ENCODE measurements at regions not wholly inside any gene's neighbourhood (a gene's known extent, or its start where the extent isn't known, plus 50 kb on each side); places are given as distances from the start of the nearest gene placed in this dataset.

DNA sequence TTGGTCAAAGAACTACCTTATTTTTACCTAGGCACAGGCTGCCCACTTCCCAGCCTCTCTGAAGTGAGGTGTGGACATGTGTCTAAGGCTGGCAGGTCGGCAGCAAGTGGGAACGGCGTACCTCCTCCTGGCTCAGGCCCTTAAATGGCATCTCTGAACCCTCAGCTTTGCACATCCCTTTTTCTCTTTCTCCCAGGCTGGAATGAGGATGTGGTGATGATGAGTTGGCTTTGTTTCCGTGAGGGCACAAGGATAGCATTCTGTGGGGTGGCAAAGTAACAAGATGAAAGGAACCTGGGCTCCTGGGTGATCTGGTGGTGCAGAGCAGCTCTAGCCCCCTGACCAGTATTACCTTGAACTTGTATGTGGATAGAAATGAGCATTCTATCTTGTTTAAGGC lies 196.8 kb downstream of the REEP3 start:
- no peak overlapping the region for H3K4ac ChIP-seq (ENCODE audit: low read length)
- DNase-seq (ENCODE audit: low spot score) = no peak

GRCh38 chr10:63718421-63718820 lies 197.2 kb downstream of the REEP3 start:
- Histone ChIP-seq H4K8ac (ENCODE audit: low read depth, low read length) (no peak overlapping the region), H4K91ac (ENCODE audit: low read depth, low read length, poor library complexity) (no peak overlapping the region), H3K23ac (ENCODE audit: low read depth, low read length, poor library complexity) (no peak overlapping the region), H2BK15ac (ENCODE audit: low read length) (no peak overlapping the region), H2BK5ac (ENCODE audit: low read length) (no peak overlapping the region), H3K27ac (replicated peaks; ENCODE audit: low read length) (no peak overlapping the region), H3K27me3 (ENCODE audit: control insufficient read depth in 3 of 3, insufficient read depth in 3 of 3, low read depth in 1 of 3, low read length in 3 of 3) (peaks cover 0 to 4% (median 0%) of the 10 kb centered on the region in 3 experiments), H3K4me3 (ENCODE audit: low read length in 2 of 2) (no peak overlapping the region), H3K79me1 (ENCODE audit: low read depth, low read length) (no peaks in the 10 kb centered on the region), H3K14ac (ENCODE audit: low read length) (no peak overlapping the region), H3K18ac (ENCODE audit: low read length) (no peak overlapping the region), H3K9me3 (replicated peaks in 1 of 2; ENCODE audit: control insufficient read depth in 2 of 2, insufficient read depth in 1 of 2, low read depth in 1 of 2, low read length in 2 of 2) (no peaks in the 10 kb centered on the region), H3K36me3 (replicated peaks in 1 of 2; ENCODE audit: control insufficient read depth in 2 of 2, insufficient read depth in 2 of 2, low read length in 2 of 2) (no peaks in the 10 kb centered on the region), H3K9ac (ENCODE audit: low read depth, low read length, poor library complexity) (no peak overlapping the region), H2BK12ac (ENCODE audit: low read length) (no peak overlapping the region), H3K4me2 (ENCODE audit: insufficient read depth, low read length, poor library complexity, severe bottlenecking) (no peak overlapping the region), H2AFZ (ENCODE audit: low read length) (no peak overlapping the region), H2AK5ac (ENCODE audit: low read depth, low read length) (no peak overlapping the region), H3K4me1 (ENCODE audit: control insufficient read depth in 2 of 2, insufficient read depth in 1 of 2, low read depth in 1 of 2, low read length in 2 of 2) (peaks cover 4 to 8% of the 10 kb centered on the region in 2 donors), H3K4ac (ENCODE audit: low read length) (no peak overlapping the region), H2BK120ac (ENCODE audit: low read depth, low read length) (no peak overlapping the region)
- DNase-seq (ENCODE audit: low spot score) = no peak
- WGBS, 2 donors (ENCODE audit: extremely low coverage in 2 of 2, insufficient read length in 2 of 2, insufficient replicate concordance in 1 of 2) = no CpG with 5 or more reads among the region's 7 CpGs

More for the DNA sequence above, 196.8 kb downstream of the REEP3 start:
- Histone ChIP-seq H3K4me2 (ENCODE audit: insufficient read depth, low read length, poor library complexity, severe bottlenecking) (no peak overlapping the region), H3K27me3 (ENCODE audit: control insufficient read depth in 3 of 3, insufficient read depth in 3 of 3, low read depth in 1 of 3, low read length in 3 of 3) (peaks cover 0 to 4% (median 0%) of the 10 kb centered on the region in 3 experiments), H4K8ac (ENCODE audit: low read depth, low read length) (no peak overlapping the region), H2BK5ac (ENCODE audit: low read length) (no peak overlapping the region), H2AFZ (ENCODE audit: low read length) (no peak overlapping the region), H3K18ac (ENCODE audit: low read length) (no peak overlapping the region), H3K36me3 (replicated peaks in 1 of 2; ENCODE audit: control insufficient read depth in 2 of 2, insufficient read depth in 2 of 2, low read length in 2 of 2) (no peaks in the 10 kb centered on the region), H3K14ac (ENCODE audit: low read length) (no peak overlapping the region), H4K91ac (ENCODE audit: low read depth, low read length, poor library complexity) (no peak overlapping the region), H3K9ac (ENCODE audit: low read depth, low read length, poor library complexity) (no peak overlapping the region), H2BK120ac (ENCODE audit: low read depth, low read length) (no peak overlapping the region), H3K9me3 (replicated peaks in 1 of 2; ENCODE audit: control insufficient read depth in 2 of 2, insufficient read depth in 1 of 2, low read depth in 1 of 2, low read length in 2 of 2) (no peaks in the 10 kb centered on the region), H3K79me1 (ENCODE audit: low read depth, low read length) (no peaks in the 10 kb centered on the region), H3K27ac (replicated peaks; ENCODE audit: low read length) (no peak overlapping the region), H2BK15ac (ENCODE audit: low read length) (no peak overlapping the region), H3K4me1 (ENCODE audit: control insufficient read depth in 2 of 2, insufficient read depth in 1 of 2, low read depth in 1 of 2, low read length in 2 of 2) (peaks cover 5 to 10% of the 10 kb centered on the region in 2 donors), H3K4me3 (ENCODE audit: low read length in 2 of 2) (no peak overlapping the region), H2AK5ac (ENCODE audit: low read depth, low read length) (no peak overlapping the region), H2BK12ac (ENCODE audit: low read length) (no peak overlapping the region), H3K23ac (ENCODE audit: low read depth, low read length, poor library complexity) (no peak overlapping the region)
- WGBS, 2 donors (ENCODE audit: extremely low coverage in 2 of 2, insufficient read length in 2 of 2, insufficient replicate concordance in 1 of 2) = no CpG with 5 or more reads among the region's 4 CpGs

DNA sequence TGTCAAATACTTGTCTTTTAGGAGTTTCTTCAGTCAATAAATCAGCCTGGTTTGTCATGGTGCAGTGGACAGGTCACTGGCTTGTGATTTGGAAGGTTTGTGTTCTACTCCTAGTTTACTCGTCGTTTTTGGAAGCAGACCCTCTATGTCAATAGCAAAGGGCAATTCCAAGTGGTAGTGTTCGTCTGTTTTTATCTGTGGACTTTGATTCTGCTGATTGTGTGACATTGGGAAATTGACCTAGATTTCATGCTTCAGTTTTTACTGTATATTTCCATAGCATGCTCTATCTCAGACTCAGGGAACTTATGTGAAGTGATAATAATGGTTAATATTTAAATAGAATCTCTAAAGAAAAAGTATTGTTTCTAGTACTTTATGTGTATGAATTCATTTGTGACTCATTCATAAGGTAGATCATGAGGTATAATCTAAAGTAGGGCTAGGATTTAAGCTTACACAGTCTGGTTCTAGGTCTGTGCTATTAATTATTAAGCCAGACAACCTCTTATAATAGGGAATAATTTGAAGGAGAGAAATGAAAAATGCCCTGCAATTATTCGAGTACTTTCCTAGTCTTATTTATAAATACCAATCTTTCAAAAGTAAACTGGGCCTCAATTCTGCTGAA lies 198.1 kb downstream of the REEP3 start:
- H3K27ac ChIP-seq (replicated peaks; ENCODE audit: low read length) = no peak overlapping the region
- H2BK120ac ChIP-seq (ENCODE audit: low read depth, low read length) = no peak overlapping the region
- no peak overlapping the region for H3K4ac ChIP-seq (ENCODE audit: low read length)
- H3K27me3 ChIP-seq (ENCODE audit: control insufficient read depth in 3 of 3, insufficient read depth in 3 of 3, low read depth in 1 of 3, low read length in 3 of 3) = peaks cover 0 to 4% (median 0%) of the 10 kb centered on the region in 3 experiments
- H2BK15ac ChIP-seq (ENCODE audit: low read length) = no peak overlapping the region
- H3K23ac ChIP-seq (ENCODE audit: low read depth, low read length, poor library complexity) = no peak overlapping the region
- no peak overlapping the region for H3K14ac ChIP-seq (ENCODE audit: low read length)
- no peak overlapping the region for H2AK5ac ChIP-seq (ENCODE audit: low read depth, low read length)
- DNase-seq (ENCODE audit: low spot score) = no peak
- peaks cover 0 to 4% of the 10 kb centered on the region in 2 donors for H3K4me1 ChIP-seq (ENCODE audit: control insufficient read depth in 2 of 2, insufficient read depth in 1 of 2, low read depth in 1 of 2, low read length in 2 of 2)
- H4K8ac ChIP-seq (ENCODE audit: low read depth, low read length) = no peak overlapping the region
- no peak overlapping the region for H2BK12ac ChIP-seq (ENCODE audit: low read length)
- no peak overlapping the region for H3K18ac ChIP-seq (ENCODE audit: low read length)
- no peaks in the 10 kb centered on the region for H3K79me1 ChIP-seq (ENCODE audit: low read depth, low read length)
- H3K4me3 ChIP-seq (ENCODE audit: low read length in 2 of 2) = no peak overlapping the region
- no peak overlapping the region for H2AFZ ChIP-seq (ENCODE audit: low read length)
- no peak overlapping the region for H3K4me2 ChIP-seq (ENCODE audit: insufficient read depth, low read length, poor library complexity, severe bottlenecking)
- H3K36me3 ChIP-seq (replicated peaks in 1 of 2; ENCODE audit: control insufficient read depth in 2 of 2, insufficient read depth in 2 of 2, low read length in 2 of 2) = no peaks in the 10 kb centered on the region
- WGBS, 2 donors (ENCODE audit: extremely low coverage in 2 of 2, insufficient read length in 2 of 2, insufficient replicate concordance in 1 of 2) = no CpG with 5 or more reads among the region's 4 CpGs
- H2BK5ac ChIP-seq (ENCODE audit: low read length) = no peak overlapping the region
- no peak overlapping the region for H3K9ac ChIP-seq (ENCODE audit: low read depth, low read length, poor library complexity)
- no peaks in the 10 kb centered on the region for H3K9me3 ChIP-seq (replicated peaks in 1 of 2; ENCODE audit: control insufficient read depth in 2 of 2, insufficient read depth in 1 of 2, low read depth in 1 of 2, low read length in 2 of 2)
- H4K91ac ChIP-seq (ENCODE audit: low read depth, low read length, poor library complexity) = no peak overlapping the region

DNA sequence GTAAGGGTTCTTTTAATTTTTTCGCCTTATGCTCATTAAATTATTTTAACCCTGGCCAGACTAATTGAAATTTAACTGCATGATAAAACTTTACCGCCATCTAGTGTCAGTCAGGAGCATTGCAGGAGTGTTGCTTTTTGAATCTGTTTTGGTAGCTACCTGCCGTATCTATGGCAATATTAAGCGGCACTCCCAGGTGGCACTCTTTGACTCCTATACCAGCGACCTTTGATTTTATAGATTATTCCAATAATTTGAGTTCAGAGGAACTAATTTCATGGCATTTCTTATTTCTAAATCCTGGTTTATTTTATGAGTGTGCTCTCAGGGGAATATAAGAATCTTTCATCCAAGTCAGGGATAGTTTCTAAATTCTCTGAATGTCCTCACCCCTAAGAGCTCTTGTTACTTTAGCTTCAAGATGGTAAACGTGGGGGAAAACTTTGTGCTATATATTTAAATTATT lies 198.9 kb downstream of the REEP3 start:
- Histone ChIP-seq H3K4me1 (ENCODE audit: control insufficient read depth in 2 of 2, insufficient read depth in 1 of 2, low read depth in 1 of 2, low read length in 2 of 2) (peaks cover 0 to 4% of the 10 kb centered on the region in 2 donors), H3K36me3 (replicated peaks in 1 of 2; ENCODE audit: control insufficient read depth in 2 of 2, insufficient read depth in 2 of 2, low read length in 2 of 2) (no peaks in the 10 kb centered on the region), H3K9me3 (replicated peaks in 1 of 2; ENCODE audit: control insufficient read depth in 2 of 2, insufficient read depth in 1 of 2, low read depth in 1 of 2, low read length in 2 of 2) (no peaks in the 10 kb centered on the region), H4K91ac (ENCODE audit: low read depth, low read length, poor library complexity) (no peak overlapping the region), H3K4me3 (ENCODE audit: low read length in 2 of 2) (no peak overlapping the region), H2BK15ac (ENCODE audit: low read length) (no peak overlapping the region), H3K4me2 (ENCODE audit: insufficient read depth, low read length, poor library complexity, severe bottlenecking) (no peak overlapping the region), H2BK12ac (ENCODE audit: low read length) (no peak overlapping the region), H3K27ac (replicated peaks; ENCODE audit: low read length) (no peak overlapping the region), H4K8ac (ENCODE audit: low read depth, low read length) (no peak overlapping the region), H3K23ac (ENCODE audit: low read depth, low read length, poor library complexity) (no peak overlapping the region), H2AK5ac (ENCODE audit: low read depth, low read length) (no peak overlapping the region), H3K27me3 (ENCODE audit: control insufficient read depth in 3 of 3, insufficient read depth in 3 of 3, low read depth in 1 of 3, low read length in 3 of 3) (peaks cover 0 to 4% (median 0%) of the 10 kb centered on the region in 3 experiments), H3K9ac (ENCODE audit: low read depth, low read length, poor library complexity) (no peak overlapping the region), H2BK5ac (ENCODE audit: low read length) (no peak overlapping the region), H2BK120ac (ENCODE audit: low read depth, low read length) (no peak overlapping the region), H3K4ac (ENCODE audit: low read length) (no peak overlapping the region), H3K14ac (ENCODE audit: low read length) (no peak overlapping the region), H2AFZ (ENCODE audit: low read length) (no peak overlapping the region), H3K18ac (ENCODE audit: low read length) (no peak overlapping the region), H3K79me1 (ENCODE audit: low read depth, low read length) (no peaks in the 10 kb centered on the region)
- peak; percentile 52 for DNase-seq (ENCODE audit: low spot score)
- no CpG with 5 or more reads among the region's 6 CpGs for WGBS, 2 donors (ENCODE audit: extremely low coverage in 2 of 2, insufficient read length in 2 of 2, insufficient replicate concordance in 1 of 2)

Measured in neuronal stem cell (in vitro differentiated cells).